Fibroblast of the conjunctiva (primary cell): ENCODE measurements at regions not wholly inside any gene's neighbourhood (a gene's known extent, or its start where the extent isn't known, plus 50 kb on each side); places are given as distances from the start of the nearest gene placed in this dataset.
"Not testable (repeated sequence)": the region's sequence is repeated elsewhere in the genome, so short reads cannot be mapped to it uniquely, and the experiment has no call there.

Experiments
- DNase-seq: peaks from one replicate; pipeline ENCODE4 v3.0.0-alpha.2; 2010; ENCODE audit warnings: low read depth

DNA sequence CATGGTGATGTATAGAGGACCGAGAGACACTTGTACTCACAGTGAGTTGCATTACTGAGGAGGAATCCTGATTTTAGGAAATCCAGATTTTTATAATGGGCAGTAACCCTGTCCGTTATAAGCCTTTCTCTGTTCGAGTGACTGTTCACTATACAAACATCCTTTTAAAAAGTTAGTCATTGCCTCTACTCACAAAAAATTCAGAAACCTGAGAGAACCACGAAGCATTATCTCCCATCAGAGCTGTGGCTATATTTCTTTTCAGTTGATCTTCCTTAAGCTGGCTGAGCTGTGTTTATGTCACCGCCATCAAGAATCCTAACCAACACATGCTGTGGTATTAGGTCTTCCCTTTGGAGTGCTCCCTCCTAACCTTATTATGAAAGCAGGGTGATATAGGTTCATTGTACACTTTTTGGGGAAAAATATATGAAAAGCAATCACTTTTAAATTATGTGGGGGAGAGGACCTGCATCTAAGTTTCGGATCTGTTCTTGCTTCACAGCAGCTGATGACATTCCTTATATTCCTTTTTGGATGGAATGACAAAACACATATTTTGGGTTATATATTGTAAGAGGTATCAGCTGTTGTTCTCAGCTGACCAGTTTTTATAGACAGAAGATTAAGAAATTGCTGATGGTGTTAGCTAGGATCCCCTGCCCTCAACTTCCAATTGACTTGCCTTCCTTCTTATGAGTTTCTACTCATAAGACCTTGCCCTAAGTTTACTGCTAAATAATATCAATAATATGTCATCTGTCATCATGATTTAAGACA is 465.9 kb upstream of the RASGRP1 start:
- DNase-seq = no peak

DNA sequence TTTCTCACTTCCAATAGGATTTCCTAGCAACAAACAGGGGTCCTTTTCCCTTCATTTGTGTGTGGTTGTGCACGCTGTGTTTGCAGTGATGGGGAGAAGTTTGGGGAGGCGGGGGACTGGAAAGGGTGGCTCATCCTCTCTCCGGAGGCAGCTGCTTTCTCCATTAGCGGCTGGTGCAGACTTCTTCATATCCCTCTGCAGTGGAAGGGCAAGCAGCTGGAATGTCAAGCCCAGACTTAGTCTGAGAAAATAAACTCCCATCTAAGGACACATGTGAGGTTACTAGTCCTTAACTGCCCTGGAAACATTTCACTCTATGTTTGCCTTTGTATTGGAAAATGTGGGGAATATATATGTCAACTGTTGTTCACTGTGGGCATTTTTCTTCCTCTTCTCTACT is 467.0 kb upstream of the RASGRP1 start:
- DNase-seq = no peak

DNA sequence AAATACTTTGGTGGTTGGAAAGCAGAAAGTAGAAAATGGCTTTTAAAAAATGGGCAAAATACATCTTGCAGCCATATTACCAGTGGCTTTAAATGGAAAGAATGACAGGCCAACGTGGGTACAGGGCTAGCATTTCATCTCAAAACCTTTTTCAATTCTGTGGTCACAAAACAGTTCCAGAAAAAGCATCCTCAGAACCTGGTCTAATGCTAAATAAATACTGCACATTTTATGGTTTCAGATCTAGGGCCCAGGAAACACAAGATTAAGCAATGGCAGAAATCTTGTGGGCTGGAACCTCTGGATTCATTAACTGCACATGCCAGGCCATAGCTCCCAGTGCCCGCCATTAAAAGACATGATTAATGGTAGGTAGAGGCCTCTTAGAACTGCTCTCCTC is 470.2 kb upstream of the RASGRP1 start:
- no peak for DNase-seq

DNA sequence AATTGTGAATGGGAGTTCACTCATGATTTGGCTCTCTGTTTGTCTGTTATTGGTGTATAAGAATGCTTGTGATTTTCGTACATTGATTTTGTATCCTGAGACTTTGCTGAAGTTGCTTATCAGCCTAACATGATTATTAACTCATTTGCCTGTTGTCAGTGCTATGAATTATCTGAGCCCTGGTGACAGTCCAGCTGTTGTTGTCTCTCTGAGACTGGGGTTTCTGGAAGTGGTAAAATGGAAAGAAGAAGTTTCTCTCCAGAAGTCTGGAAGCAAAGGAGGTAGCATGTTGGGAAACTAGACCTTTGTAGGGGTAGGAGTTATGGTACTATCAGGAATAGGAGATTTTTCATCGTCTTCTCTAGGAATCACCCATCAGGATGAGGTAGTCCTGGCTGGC is 473.0 kb upstream of the RASGRP1 start:
- not testable (repeated sequence) for DNase-seq

DNA sequence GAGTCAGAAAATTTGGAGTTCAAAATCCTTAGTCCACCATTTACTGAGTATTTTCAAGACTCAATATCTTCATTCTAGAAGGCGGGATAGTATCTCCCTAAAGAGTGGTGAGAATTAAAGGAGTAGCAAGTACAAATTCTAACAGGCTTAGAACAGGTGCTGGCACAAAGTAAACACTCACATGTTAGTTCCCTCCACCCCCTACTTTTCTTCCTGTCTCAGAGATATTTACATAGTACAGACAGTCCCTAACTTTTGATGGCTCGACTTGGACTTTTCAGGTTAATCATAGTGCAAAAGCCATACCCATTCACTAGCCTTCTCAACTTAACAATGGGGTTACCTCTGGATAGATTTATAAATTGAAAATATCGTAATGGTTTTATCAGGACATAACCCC is 476.2 kb upstream of the RASGRP1 start:
- DNase-seq = no peak

DNA sequence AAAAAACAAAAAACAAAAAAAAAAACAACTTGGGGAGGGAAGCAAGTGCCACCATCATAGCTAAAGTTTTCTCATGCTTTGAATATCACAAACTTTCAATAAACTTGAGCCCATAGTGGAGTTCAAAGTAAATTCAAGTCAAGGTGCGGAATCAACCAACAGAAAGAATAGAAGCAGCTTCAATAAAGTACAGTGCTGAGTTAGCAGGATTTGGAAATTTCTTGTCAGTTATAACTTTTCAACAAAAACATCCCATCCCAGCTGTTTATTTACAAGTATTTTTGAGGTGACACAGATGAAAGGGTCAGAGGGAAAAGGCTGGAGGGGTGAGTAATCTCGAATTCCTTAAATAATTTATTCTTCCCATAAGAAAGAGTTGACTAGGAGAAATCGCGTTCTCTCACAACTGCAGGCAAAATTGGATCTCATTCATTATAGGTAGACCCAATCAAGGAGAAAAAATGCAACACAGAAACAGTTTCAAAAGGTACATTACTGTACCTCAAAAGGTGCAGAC is 477.4 kb upstream of the RASGRP1 start:
- DNase-seq = no peak

DNA sequence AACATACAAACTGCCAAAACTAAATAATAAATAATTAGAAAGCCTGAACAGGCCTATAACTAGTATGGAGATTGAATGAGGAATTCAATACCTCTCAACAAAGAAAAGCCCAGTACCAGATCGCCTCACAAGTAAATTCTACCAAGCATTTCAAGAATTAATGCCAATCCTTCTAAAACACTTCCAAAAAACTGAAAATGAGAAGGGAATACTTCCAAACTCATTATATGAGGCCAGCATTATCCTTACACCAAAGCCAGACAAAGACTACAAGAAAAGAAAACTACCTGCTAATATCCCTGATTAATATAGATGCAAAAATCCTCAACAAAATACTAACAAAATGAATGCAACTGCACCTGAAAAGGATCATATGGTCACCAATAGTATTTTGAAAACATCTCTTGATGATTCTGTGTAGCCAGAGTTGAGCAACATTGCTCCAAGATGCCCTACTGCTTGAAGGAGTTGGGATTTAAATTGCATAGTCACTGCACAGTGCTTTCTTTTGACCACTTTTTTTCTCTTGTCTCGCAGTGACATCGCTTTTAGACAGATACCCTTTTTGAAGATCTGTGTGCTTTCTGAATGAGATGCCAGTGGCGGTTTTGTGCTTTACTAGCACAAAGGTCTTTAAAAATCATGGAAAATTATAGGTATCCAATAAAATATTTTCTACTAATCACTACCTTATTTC is 487.2 kb upstream of the RASGRP1 start:
- no peak for DNase-seq

DNA sequence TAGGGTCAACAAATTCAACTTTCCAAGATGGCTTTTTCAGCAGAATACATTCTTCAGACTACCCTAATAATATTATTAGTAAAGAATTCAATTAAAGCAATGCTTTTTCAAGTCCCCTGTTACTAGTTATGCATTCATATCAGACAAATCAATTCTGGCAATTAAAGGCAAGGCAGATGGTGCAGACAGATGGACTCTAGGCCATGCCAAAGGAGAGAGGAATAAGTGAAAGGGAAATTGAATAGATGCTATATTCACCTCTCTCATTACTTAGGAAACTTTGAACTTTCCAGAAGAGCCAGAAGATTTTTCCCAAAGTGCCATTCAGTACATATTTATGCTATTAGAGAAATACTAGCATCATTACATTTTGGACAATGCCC is 487.7 kb upstream of the RASGRP1 start:
- no peak for DNase-seq

DNA sequence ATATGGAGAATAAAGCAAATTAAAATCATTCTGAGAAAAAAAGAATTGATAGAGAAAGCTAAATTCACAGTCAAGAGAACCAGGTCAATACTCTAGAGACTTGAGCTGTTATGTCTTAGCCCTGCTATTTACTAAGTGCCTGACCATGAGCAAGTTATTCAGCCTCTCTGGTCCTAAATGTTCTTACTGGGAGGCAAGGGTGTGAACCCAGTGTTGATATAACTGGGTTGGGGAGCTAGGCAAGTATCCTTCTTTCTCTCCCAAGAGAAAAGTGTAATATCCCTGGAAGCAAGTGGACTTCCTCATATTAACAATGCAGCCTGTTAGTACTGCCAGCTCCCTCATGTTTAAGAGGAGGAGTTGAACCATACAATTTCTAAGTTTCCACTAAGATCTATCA is 488.9 kb upstream of the RASGRP1 start:
- DNase-seq = no peak

DNA sequence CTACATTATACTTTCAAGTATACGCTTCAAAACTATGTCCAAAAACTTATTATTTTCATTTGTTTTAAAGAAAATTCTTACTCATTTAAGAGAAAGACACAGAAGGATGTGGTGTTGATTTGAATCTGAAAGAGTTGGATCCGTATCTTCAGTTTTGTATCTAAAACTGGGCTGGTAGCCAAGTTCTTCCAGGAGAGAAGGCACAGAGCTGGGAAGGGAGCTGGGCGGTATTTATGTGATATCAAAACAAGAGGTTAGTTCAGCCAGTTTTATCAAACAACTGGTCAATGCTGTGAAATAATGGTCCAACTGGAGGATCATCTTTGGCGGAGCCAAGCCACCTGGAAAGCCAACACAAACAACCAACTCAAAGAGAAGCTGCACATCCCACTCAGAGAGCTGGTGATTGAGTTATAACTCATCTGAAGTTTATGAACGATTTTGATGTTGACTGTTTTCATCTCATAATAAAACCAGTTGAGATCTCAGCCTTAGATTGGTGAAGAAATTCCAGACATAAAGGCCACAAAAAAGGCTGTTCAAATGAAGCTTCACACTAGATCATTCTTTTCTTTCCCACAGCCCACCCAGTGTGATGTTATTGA is 489.6 kb upstream of the RASGRP1 start:
- no peak for DNase-seq

DNA sequence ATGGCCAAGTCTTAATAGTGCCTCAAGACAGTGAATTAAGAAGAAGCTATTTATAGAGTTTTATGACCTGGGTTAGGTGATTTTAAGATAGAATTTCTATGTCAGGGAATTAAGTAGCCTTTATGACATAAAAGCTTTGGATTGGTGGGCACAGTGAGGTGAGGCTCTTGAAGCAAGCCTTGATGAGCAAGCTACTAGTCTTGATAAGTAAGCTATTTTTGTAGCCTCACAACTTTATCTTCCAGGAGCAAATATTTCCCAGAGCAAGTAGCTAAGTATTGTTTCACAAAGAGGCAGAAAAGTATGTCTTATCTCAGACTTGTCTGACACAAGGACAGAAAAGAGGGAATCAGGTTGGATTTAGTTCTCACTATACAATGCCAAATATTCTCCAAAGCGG is 491.7 kb upstream of the RASGRP1 start:
- no peak for DNase-seq

DNA sequence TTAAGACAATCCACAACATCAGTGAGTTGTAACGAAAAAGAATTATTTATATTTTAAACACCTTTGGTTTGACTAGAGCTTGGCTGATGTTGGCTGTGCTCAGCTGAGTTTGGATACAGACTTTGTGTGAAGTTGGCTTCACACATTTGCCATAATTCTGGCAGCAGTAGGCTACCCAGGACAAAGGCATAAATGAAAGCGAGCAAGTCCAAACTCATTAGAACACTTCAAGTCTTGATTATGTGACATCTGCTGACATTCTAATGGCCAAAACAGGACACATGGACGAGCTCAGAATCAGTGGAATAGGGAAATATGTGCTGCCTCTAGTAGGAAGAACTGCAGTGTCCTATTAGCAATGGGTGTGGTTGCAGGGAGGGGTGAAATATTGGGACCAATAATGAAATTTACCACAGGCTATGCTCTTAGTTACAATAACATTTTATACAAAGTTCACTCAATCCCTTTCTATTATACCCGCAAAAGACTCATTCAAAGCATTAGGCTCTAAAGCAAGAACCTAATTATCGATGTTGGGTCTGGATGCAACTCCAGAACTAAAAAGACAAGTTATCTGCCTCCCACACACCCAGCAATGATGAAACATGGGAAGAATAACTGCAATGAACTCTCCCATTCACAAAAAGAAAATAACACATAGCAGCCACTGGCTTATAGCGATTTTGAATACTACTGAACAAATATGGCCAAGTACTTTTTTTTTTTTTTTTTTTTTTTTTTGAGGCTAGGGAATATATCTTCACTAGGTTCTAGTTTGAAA is 493.9 kb upstream of the RASGRP1 start:
- DNase-seq = no peak

DNA sequence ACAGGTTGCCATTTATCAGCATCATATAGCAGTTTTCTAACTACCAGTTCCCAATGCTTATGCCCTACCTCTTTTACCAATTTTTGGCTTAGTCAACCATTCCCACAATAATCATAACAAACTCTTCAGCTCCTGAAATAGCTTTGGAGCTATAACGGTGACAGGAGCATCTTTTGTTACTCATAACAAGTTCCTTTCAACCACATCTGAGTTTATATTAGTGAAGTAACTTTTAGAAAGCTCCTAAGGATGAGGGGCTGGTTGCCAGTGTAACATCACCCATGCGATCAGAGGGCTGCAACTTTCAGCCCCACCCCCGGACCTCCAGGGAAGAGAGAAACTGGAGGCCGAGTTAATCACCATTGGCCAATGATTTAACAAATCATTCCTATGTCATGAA is 495.3 kb upstream of the RASGRP1 start:
- no peak for DNase-seq

DNA sequence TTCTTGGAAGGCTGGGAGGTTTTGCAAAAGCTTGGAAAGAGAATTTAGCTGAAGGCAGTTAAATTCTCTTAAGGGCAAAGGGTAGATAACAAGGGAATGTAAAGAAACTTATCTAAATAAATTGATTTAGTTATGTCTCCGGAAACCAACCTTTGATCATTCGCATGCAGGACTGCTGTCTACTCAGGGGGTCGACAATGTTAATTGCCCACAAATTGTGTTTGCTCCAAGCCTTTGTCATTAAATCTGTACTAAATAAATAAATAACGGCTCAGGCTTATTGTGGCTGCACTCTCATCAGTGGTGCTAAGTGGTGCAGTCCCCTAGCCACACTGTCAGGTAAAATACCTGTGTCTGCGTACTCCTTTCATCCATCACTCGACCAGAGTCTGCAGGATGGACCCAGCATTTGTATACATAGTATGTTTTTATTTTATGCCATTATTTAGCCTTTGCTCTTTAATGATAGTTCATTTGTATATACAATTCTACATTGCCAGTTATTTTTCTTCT is 497.4 kb upstream of the RASGRP1 start:
- no peak for DNase-seq

DNA sequence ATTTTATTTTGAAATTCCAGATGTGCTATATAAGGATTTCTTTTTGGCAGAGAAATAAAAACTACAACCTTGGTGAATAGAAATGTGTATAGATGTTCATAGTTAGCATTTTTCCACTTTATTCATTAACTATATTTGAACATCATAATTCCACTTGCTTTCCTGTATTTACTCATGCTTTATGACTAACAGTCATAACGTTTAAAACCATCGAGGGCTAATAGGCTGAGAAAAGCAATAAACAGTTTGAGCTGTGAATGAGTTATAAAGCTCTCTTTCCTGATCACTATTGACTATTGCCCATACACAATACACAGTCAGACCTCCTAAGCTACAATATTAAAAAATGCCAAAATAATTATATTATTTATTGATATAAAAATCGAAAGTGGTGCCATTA is 502.1 kb upstream of the RASGRP1 start:
- no peak for DNase-seq

DNA sequence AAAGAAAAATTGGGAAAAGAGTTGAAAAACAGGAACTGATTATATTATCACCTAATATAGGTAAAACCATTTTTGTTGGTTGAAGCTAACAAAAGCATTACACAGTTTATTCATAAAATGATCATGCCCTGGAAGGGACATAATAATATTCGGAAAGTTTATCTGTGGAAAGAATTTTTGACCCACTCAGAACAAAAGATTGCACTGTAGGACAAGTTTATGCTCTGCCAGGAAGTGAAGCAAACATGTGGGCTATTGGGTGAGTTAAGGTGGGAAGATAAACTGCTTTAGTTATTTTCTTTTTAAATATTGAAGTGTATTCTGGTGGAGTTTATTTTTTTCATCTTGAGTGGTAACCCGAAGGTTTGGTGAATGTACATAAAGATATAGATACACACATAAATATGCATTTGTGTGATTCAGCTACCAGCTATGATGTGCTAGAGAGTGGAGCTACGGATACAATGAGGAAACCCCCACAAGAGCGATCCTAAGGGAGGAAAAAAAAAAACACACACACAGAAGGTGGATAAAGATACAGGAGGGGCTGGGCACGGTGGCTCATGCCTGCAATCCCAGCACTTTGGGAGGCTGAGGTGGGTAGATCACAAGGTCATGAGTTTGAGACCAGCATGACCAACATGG is 506.4 kb upstream of the THBS1 start:
- DNase-seq = no peak

DNA sequence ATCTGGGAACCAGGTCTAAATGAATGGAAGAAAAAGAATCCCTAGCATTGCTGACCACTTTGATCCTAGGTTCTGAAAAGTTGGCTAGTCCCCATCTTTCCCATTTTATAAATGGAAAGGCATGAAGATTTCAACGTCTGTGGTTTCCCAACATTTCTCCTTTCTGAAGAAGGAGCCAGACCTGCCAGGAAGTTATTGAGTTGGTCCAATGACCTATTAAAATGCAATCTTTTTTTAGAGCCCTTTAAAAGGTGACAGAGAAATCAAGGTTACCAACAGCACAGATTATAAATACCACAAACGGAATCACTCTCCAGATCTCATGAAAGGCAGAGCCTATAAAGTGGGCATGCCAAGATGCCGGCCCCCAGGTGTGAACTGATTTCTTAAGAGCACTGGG is 505.6 kb upstream of the THBS1 start:
- DNase-seq = no peak

DNA sequence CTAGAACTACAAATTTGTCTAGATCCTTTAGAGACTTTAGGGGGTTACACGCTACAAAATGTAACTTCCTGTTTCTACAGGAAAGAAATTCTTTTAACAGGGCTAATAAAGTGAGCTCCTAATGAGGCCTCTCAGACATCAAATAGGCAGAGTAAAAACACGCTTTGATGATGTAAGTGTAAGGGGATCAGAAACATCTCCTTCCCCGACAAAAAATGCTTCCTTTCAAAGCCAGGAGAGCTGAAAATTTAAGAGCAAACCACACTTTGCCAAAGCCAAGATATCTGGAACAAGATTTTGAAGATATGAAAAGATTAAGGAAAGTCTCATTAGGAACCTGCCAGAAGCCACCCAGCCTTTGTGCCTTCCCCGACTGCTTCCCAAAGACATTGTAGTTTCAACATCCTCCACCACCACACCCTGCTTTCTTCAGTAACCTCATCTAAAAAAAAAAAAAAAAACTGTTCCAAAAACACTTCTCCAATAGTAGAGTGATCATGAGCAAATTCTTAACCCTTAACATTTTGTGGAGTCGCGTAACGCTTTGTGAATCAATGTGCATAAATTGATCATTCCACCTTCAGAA is 505.0 kb upstream of the THBS1 start:
- no peak for DNase-seq

DNA sequence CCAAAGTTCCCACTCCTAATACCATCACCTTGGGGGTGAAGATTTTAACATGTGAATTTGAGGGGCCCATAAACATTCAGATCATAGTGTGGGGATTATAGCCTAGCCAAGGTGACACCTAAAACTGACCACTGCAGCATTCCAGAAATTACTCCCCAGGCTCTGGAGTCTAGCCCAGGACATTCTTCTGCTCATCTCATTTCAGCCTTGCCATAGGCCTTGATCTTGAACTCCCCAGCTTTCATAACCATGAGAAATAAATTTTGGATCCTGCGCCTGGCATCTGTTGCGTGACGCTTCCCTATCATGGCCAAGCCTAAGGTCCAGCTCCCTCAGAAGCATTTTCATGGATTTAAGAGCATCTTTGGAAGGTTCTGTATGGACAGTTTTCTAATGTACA is 502.9 kb upstream of the THBS1 start:
- no peak for DNase-seq

DNA sequence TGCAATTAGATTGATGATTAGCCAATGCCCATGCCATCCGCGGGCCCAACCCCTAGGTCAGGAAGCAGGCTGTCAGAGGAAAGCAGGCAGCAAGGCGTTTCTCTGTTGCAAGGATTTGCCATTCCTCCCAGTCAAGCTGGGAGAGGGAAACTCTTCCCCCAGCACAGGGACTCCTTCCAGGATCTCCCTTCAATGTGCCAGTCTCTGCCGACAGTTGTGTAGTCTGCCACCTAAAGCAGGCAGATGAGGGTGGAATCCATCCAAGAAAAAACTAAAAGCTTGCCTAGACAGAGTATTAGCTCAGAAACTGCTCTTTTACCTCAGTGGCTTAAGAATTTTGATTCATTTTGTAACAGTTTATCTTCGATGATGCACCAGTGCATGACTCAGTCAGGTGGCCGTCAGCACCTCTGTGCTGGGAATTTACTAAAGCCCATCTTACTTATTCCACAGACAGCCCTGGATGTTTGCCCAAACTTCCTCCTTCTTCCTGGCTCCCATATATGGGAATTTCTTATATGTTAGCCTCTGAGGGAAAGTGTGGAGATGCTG is 501.5 kb upstream of the THBS1 start:
- DNase-seq = no peak

DNA sequence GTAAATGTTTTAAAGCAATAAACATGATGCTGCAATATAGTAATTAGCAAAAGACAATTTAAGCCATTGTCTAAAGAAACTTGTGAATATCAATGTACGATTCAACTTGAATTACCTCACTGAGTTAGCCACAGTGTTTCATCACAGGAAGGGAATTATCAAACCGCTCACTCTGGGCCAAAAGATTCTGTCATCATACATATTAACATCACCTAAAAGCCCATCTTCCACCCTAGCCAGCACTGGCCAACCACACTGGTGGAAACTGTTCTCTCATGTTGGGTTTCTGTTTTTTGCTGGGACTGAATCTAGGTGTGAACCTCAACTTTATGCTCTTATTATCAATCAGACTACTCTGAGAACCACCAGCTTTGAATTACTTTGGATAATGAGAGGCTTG is 497.7 kb upstream of the THBS1 start:
- no peak for DNase-seq
